ENCODE measurements at regions not wholly inside any gene's neighbourhood (a gene's known extent, or its start where the extent isn't known, plus 50 kb on each side); places are given as distances from the start of the nearest gene placed in this dataset.

DNA sequence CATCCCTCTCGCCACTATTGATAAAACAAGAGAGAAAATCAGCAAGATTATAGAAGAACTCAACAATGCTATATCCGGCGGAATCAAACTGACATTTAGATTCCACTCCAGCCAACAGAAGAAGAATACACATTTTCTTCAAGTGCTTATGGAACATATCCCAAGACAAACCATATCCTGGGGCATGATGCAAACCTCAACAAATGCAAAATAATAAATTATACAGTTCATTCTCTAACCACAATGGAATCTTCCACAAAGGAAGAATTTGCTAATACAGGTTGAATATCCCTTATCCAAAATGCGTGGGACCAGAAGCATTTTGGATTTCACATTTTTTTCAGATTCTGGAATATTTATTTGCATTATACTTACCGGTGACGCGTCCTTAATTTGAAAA is 51.4 kb upstream of the YPEL5 start:
- no peak overlapping the region for H3K4me3 ChIP-seq (ENCODE audit: control insufficient read depth, low read depth, low read length)
- TF ChIP-seq, protein P1, sequence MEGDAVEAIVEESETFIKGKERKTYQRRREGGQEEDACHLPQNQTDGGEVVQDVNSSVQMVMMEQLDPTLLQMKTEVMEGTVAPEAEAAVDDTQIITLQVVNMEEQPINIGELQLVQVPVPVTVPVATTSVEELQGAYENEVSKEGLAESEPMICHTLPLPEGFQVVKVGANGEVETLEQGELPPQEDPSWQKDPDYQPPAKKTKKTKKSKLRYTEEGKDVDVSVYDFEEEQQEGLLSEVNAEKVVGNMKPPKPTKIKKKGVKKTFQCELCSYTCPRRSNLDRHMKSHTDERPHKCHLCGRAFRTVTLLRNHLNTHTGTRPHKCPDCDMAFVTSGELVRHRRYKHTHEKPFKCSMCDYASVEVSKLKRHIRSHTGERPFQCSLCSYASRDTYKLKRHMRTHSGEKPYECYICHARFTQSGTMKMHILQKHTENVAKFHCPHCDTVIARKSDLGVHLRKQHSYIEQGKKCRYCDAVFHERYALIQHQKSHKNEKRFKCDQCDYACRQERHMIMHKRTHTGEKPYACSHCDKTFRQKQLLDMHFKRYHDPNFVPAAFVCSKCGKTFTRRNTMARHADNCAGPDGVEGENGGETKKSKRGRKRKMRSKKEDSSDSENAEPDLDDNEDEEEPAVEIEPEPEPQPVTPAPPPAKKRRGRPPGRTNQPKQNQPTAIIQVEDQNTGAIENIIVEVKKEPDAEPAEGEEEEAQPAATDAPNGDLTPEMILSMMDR (IDR thresholded peaks at IDR 0.05; ENCODE audit: control insufficient read depth, insufficient read depth, low read depth, low read length, missing control alignments): no peak
- no peak for DNase-seq (ENCODE audit: low read depth)

DNA sequence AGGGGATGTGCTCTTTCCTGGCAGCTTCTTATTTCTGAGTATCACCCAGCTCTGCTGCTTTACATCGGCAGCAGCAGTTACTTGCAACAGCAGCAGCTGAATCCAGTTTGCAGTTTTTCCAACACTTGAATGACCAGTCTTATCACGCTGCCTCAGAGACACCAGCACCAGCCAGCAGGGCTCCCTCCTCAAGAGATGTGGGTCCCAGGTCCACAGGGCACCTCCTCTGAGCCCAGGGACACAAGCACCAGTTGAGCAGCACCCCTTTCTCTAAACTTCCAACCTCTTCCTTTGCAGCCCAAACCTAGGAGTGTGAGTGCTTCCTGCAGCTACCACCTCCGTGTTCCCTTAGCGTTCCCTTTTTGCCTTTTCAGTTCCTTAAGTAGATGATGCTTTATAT is 50.4 kb upstream of the YPEL5 start:
- no peak overlapping the region for H3K4me3 ChIP-seq (ENCODE audit: control insufficient read depth, low read depth, low read length)
- TF ChIP-seq, protein P1 (IDR thresholded peaks at IDR 0.05; ENCODE audit: control insufficient read depth, insufficient read depth, low read depth, low read length, missing control alignments): no peak
- DNase-seq (ENCODE audit: low read depth): no peak

All from AG09309 (cell line).